ENCODE measurements at regions not wholly inside any gene's neighbourhood (a gene's known extent, or its start where the extent isn't known, plus 50 kb on each side); places are given as distances from the start of the nearest gene placed in this dataset.
A peak's percentile ranks its signal among the peaks of the same experiment; 100 is the strongest.
"Not testable (repeated sequence)": the region's sequence is repeated elsewhere in the genome, so short reads cannot be mapped to it uniquely, and the experiment has no call there.

DNA sequence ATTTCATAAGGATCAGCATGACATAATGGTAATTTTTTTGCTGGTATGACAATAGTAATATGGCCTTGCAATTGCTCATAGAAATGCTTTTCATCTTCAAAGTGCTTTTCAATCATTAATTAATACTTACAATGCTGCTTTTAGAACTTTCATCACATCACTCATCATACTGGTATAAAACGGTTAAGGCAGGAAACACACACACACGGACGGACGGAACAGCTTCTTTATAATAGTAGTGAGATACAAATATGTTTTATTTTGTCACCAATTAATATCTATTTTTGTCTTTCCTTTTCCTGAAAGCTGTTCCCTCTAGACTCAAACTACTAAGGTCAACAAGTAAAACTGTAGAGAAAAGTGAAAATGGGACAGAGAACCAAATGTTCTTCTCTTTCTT, 353.9 kb upstream of the PKN2 start:
- H3K27ac Mint-ChIP-seq = no peak overlapping the region
- H3K9me3 Mint-ChIP-seq = no peaks in the 10 kb centered on the region
- H3K27me3 Mint-ChIP-seq = no peaks in the 10 kb centered on the region
- H3K4me1 Mint-ChIP-seq = no peaks in the 10 kb centered on the region
- no peak for ATAC-seq
- H3K36me3 Mint-ChIP-seq = no peaks in the 10 kb centered on the region
- H3K4me3 Mint-ChIP-seq = no peak overlapping the region

DNA sequence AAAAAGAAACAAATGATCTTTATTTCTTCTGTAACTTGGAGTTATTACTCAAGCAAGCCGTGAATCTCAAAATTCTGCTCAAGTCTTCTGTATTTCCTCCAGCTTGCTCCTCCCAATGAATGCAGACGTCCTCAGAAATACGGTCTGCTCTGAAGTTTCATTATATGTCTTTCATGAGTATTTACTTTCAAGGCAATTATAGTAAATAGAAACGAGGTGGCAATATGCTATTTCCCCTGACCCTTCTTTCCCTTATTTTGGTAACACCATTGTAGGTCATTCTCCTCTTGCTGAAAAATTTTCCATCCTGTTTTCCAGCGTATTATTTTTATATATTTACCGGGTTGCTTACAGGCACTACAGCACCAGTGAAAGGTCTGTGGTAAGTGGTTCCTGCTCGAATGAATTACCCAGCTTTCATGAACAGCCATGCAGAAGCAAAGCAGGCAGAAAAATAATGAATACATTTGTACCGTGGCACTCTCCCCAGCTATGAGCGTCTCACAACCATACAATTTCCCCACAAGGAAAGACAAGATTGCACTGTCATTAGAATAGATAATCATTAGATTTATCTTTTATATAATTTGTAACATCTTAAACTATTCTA, 350.9 kb upstream of the PKN2 start:
- Mint-ChIP-seq H3K4me3 (no peak overlapping the region), H3K9me3 (no peaks in the 10 kb centered on the region), H3K27ac (no peak overlapping the region), H3K36me3 (no peaks in the 10 kb centered on the region), H3K4me1 (no peaks in the 10 kb centered on the region), H3K27me3 (peaks cover 5% of the 10 kb centered on the region)
- ATAC-seq = no peak

DNA sequence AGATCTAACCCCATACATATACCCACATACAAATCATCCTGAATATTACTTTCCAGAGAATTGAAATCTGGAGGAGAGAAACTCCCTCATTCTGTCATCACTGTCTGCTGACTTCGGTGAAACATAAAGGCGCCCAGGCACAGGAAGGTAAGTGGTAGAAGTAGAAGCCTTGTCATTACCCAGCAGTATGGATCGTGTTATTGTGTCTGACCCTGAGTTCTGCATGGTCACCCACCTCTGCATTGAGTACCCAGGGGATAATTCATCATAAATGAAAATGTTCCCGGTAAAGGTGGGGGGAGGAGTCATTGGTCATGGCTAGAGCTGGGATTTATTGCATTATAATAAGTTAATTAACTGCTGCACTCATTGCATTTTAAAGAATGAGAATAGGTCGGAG, 342.6 kb upstream of the PKN2 start:
- Mint-ChIP-seq H3K36me3 (no peaks in the 10 kb centered on the region), H3K4me1 (no peaks in the 10 kb centered on the region), H3K9me3 (peaks cover 6% of the 10 kb centered on the region), H3K27ac (no peak overlapping the region), H3K4me3 (no peak overlapping the region), H3K27me3 (peaks cover 7% of the 10 kb centered on the region)
- ATAC-seq = no peak

DNA sequence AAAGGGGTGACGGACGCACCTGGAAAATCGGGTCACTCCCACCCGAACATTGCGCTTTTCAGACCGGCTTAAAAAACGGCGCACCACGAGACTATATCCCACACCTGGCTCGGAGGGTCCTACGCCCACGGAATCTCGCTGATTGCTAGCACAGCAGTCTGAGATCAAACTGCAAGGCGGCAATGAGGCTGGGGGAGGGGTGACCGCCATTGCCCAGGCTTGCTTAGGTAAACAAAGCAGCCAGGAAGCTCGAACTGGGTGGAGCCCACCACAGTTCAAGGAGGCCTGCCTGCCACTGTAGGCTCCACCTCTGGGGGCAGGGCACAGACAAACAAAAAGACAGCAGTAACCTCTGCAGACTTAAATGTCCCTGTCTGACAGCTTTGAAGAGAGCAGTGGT, 342.0 kb upstream of the PKN2 start:
- H3K9me3 Mint-ChIP-seq, H3K27ac Mint-ChIP-seq, H3K4me3 Mint-ChIP-seq, H3K36me3 Mint-ChIP-seq, H3K4me1 Mint-ChIP-seq, ATAC-seq, H3K27me3 Mint-ChIP-seq: not testable (repeated sequence)

DNA sequence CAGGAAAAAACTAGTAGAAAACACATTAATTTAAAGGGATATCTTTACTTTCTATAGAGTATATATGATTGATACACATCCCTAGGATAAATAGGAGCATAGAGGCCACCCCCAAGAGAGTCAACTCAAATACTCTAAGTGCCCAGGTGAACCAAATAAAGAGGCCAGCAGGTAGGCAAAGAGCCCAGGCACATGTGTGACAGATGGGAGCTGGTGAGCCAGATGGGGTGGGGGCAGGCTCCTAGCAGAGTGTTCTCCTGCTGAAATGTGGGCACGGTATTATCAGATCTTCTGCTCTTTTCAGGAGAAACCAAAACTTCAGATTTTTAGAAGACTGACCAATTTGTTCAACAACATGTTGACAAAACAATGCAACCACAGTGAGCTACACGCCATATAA, 333.4 kb upstream of the PKN2 start:
- Mint-ChIP-seq H3K36me3 (no peaks in the 10 kb centered on the region), H3K9me3 (no peaks in the 10 kb centered on the region), H3K4me1 (no peaks in the 10 kb centered on the region), H3K27me3 (no peaks in the 10 kb centered on the region), H3K4me3 (no peak overlapping the region), H3K27ac (no peak overlapping the region)
- peak; percentile 50 for ATAC-seq

DNA sequence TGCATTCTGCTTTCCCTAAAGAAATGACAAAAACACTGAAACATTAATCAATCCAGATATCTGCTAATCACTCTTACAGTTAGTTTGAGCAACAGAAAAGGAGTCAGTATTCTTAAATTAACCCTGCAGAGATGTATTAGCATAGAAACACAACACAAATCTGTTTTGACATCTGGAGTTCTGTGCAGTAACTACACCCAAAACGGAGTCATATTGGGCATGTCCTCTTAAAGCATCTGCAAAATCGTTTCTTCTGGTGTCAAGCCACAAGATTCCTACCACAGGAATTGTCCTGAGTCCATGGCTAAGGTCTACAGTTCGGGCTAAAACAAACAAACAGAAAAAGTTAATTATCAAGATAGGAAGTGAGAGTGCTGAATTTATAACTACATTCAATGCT, 332.1 kb upstream of the PKN2 start:
- Mint-ChIP-seq H3K4me1 (no peaks in the 10 kb centered on the region), H3K9me3 (no peaks in the 10 kb centered on the region), H3K4me3 (no peak overlapping the region), H3K27me3 (no peaks in the 10 kb centered on the region), H3K36me3 (no peaks in the 10 kb centered on the region), H3K27ac (no peak overlapping the region)
- no peak for ATAC-seq

DNA sequence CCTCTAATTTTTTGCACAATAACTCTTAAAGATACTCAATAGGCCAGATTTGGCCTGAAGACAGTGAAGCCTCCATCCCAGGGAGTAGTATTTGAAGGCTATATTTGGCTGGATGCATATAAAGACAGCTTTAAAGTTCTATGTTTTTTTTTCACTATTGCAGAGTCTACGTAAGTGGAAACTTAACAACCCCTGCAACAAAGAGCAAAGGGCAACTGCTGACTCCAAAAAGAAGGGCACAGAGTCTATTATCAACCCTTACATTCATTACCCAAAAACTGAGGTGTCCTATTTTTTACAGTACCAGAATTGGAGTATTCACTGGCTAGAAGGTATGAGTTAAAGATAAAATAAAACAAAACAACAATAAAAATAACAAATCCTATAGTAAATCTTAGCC, 329.8 kb upstream of the PKN2 start:
- ATAC-seq = no peak
- Mint-ChIP-seq H3K4me1 (no peaks in the 10 kb centered on the region), H3K9me3 (no peaks in the 10 kb centered on the region), H3K27ac (no peak overlapping the region), H3K27me3 (no peaks in the 10 kb centered on the region), H3K4me3 (no peak overlapping the region), H3K36me3 (no peaks in the 10 kb centered on the region)

DNA sequence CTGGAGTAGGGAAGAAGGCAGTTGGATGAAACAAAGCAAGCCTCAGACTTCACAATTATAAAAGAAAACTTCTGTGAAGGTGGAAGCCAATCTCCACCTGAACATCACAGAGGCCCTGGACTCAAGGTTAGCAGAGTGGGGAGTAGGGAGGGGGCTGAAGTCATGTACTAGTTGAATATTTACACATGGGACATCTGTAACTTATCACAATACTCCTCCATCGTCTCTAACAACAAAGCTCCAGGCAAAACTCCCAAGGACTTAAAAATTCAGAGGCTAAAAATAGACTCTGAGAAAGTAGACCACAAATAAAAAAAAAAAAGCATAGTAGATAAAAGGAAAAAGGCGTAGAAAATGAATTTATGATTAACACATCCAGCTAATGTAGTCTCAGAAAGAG, 326.3 kb upstream of the PKN2 start:
- Mint-ChIP-seq H3K27me3 (no peaks in the 10 kb centered on the region), H3K36me3 (no peaks in the 10 kb centered on the region), H3K4me3 (no peak overlapping the region), H3K9me3 (no peaks in the 10 kb centered on the region), H3K4me1 (no peaks in the 10 kb centered on the region), H3K27ac (no peak overlapping the region)
- ATAC-seq = no peak

DNA sequence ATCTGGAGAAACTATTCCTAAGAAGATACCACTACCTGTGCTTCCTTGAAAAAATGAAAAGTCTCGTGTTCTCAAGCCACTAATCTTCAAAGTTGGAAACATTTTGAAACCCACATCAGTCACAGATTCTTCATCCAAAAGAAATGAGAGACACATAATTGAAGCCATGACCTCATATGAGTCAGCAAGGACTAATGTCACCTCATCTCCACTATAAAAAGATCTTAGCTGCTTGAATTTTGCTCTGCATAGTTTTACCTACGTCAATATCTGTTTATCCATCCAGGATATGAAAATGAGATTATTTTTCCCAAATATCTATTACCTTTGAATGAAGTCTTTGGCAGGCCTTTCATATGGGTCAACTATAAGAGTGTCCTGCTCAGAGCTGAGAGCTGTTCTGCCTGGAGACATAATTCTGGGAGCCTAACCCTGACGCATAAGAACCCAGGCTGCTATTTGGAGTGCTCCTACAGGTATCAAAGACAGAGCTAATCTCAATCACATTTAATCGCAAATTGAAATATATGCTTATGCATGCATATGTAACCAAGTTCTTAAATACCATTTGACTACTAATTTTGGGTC, 312.5 kb upstream of the PKN2 start:
- Mint-ChIP-seq H3K4me3 (no peak overlapping the region), H3K9me3 (no peaks in the 10 kb centered on the region), H3K27ac (no peak overlapping the region), H3K4me1 (no peaks in the 10 kb centered on the region), H3K36me3 (no peaks in the 10 kb centered on the region), H3K27me3 (peaks cover 9% of the 10 kb centered on the region)
- no peak for ATAC-seq

DNA sequence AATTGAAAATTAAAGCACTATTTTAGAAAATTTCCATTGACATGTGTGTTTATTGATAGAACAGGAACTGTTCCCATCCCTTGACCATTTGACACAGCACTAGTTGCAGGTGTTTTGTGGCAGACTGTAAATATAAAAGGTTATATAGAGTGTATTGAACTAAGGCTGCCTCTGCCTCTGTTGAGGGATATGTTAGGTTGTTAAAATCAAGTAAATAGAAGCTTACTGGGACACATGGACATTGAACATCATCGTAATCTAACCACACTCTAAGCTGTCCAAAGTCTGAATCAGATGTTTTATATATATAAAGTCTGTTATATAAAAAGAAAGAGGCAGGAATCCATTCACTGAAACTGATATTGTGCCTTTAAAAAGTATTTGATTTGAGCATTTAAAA, 308.1 kb upstream of the PKN2 start:
- Mint-ChIP-seq H3K4me3 (no peak overlapping the region), H3K27ac (no peak overlapping the region), H3K27me3 (no peaks in the 10 kb centered on the region), H3K36me3 (no peaks in the 10 kb centered on the region), H3K4me1 (no peaks in the 10 kb centered on the region), H3K9me3 (no peaks in the 10 kb centered on the region)
- ATAC-seq = no peak

DNA sequence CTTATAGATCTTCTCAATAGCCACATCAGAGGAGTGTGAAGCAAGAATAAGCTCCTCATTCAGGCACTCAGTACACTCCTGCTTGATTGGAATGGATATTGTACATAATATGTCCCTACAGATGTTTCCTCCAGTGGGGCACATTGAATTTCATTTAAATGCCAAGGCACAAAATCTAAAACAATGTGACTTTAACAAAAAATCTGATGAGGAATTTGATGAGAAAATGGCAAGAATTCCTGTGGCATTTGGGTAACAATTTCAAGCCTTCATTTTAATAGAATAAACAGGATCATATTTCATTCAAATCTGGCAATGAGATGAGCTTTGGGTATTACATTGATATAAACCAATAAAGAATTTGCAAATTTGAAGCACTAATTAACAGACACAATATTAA, 307.7 kb upstream of the PKN2 start:
- H3K9me3 Mint-ChIP-seq = no peaks in the 10 kb centered on the region
- ATAC-seq = no peak
- H3K4me3 Mint-ChIP-seq = no peak overlapping the region
- H3K27me3 Mint-ChIP-seq = no peaks in the 10 kb centered on the region
- H3K36me3 Mint-ChIP-seq = no peaks in the 10 kb centered on the region
- H3K4me1 Mint-ChIP-seq = no peaks in the 10 kb centered on the region
- H3K27ac Mint-ChIP-seq = no peak overlapping the region

DNA sequence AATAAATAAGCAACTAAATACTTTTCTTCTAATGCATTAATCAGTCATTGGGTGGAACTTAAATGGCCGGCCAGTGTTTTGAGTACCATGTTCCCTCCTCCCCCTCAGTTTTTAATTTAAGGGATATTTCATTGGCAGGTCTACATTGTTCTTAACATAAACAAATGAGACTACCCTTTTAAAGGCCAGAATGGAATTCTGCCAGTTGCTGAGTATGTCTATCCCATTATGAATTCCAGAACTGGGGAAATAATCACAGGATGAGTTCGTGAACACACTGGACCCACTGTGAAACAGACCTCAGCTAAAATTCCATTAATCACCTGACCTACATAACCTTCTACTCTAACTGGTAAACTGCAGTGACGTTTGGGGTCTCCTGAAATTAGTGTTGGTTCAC, 305.5 kb upstream of the PKN2 start:
- H3K4me3 Mint-ChIP-seq = no peak overlapping the region
- no peaks in the 10 kb centered on the region for H3K36me3 Mint-ChIP-seq
- H3K9me3 Mint-ChIP-seq = no peaks in the 10 kb centered on the region
- no peak overlapping the region for H3K27ac Mint-ChIP-seq
- H3K27me3 Mint-ChIP-seq = no peaks in the 10 kb centered on the region
- ATAC-seq = no peak
- H3K4me1 Mint-ChIP-seq = no peaks in the 10 kb centered on the region

DNA sequence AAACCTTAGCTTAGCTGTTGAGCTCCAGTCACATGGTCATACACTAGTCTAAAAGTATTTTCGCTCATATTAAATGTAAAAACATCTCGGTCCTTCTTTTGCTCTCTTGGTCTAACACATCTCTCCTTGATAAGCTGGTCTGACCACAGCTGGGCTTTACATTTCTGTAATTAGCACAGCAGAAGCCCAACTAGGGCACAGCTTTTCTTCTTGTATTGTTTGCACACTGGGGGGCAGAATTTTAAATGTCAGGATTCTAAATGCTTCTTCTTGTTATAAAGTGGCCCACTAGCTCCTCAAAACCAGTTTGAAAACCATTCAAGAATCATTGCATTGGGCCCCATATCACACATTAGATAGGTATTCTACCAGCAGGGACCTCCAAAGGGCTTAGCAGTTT, 289.1 kb upstream of the PKN2 start:
- H3K36me3 Mint-ChIP-seq = no peaks in the 10 kb centered on the region
- no peaks in the 10 kb centered on the region for H3K27me3 Mint-ChIP-seq
- peaks cover 3% of the 10 kb centered on the region for H3K9me3 Mint-ChIP-seq
- no peak for ATAC-seq
- no peak overlapping the region for H3K27ac Mint-ChIP-seq
- H3K4me1 Mint-ChIP-seq = no peaks in the 10 kb centered on the region
- no peak overlapping the region for H3K4me3 Mint-ChIP-seq

DNA sequence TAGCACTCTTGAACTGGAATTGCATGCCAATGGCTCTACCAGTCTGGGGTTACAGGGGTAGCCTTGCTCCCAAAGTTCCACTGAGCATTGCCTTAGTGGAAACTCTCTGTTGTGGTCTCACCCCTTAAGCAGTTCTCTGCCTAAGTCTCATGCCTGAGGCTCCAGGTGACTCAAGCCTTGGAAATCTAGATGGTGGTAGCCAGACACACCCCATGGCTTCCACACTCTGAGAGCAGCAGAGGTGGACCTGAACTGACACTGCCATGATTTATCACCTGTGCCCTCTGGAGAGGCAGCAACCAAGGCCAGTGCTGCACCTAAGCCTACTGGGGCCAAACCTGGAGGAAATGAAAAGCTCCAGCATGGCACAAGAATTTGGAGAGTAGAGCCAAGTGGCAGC, 285.7 kb upstream of the PKN2 start:
- Mint-ChIP-seq H3K9me3 (peaks cover 3% of the 10 kb centered on the region), H3K27me3 (no peaks in the 10 kb centered on the region), H3K4me1 (no peaks in the 10 kb centered on the region), H3K4me3 (no peak overlapping the region), H3K27ac (no peak overlapping the region), H3K36me3 (no peaks in the 10 kb centered on the region)
- peak; percentile 55 for ATAC-seq

DNA sequence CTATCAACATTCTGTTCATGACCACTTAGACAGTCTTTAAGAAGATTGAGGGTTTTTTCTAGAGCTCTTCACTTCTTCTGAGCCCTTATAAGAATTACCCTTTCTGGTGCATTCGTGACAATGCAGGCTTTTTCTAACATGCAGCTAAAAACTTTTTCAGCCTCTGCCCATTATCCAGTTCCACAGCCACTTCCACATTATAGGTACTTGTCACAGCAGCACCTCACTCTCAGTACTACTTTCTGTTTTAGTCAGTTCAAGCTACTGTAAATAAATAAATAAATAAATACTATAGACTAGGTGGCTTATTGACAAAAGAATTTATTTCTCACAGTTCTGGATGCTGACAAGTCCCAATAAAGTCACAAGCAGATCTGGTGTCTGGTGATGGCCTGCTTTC, 284.4 kb upstream of the PKN2 start:
- H3K4me3 Mint-ChIP-seq = no peak overlapping the region
- no peaks in the 10 kb centered on the region for H3K27me3 Mint-ChIP-seq
- no peaks in the 10 kb centered on the region for H3K9me3 Mint-ChIP-seq
- no peaks in the 10 kb centered on the region for H3K36me3 Mint-ChIP-seq
- no peak for ATAC-seq
- no peaks in the 10 kb centered on the region for H3K4me1 Mint-ChIP-seq
- H3K27ac Mint-ChIP-seq = no peak overlapping the region

DNA sequence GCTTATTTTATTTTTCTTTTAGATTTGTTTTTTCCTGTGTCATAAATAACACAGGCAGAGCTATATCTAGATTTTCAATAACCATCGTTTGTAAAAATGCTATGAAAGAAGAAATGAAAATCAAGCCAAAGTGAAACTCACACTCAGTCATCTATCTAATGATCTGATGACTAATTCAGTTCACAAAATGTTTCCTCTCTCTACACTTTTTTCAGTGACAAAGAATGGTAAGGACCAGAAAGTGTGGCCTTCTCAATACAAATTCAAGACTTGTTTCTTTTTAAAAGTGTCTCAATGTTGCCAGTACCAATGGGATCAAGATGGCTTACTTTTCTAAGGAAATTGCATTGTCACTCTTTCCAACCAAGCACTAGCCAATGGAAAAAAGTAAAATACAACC, 282.8 kb upstream of the PKN2 start:
- H3K36me3 Mint-ChIP-seq = no peaks in the 10 kb centered on the region
- H3K27ac Mint-ChIP-seq = no peak overlapping the region
- no peaks in the 10 kb centered on the region for H3K4me1 Mint-ChIP-seq
- no peaks in the 10 kb centered on the region for H3K9me3 Mint-ChIP-seq
- no peak for ATAC-seq
- no peaks in the 10 kb centered on the region for H3K27me3 Mint-ChIP-seq
- H3K4me3 Mint-ChIP-seq = no peak overlapping the region

DNA sequence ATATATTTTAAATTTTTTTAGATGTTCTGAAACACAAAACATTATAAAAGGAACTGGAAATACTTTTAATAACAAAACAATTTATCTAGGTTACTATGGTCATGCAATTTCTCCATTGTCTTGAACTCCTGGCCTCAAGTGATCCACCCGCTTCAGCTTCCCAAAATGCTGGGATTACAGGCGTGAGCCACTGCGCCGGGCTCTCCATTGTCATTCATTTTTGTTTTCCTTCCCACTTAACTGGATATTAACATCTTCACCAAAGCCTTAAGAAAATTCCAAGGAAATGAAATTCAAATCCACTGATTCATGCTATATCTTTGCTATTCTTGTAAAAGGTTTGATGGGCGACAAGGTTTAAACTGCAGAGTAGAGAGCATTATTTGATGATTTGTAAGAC, 279.5 kb upstream of the PKN2 start:
- H3K4me1 Mint-ChIP-seq = no peaks in the 10 kb centered on the region
- H3K27me3 Mint-ChIP-seq = no peaks in the 10 kb centered on the region
- peaks cover 4% of the 10 kb centered on the region for H3K9me3 Mint-ChIP-seq
- H3K36me3 Mint-ChIP-seq = no peaks in the 10 kb centered on the region
- H3K4me3 Mint-ChIP-seq = no peak overlapping the region
- no peak overlapping the region for H3K27ac Mint-ChIP-seq
- ATAC-seq = no peak
